PC-9 (cell line): ENCODE measurements at regions not wholly inside any gene's neighbourhood (a gene's known extent, or its start where the extent isn't known, plus 50 kb on each side); places are given as distances from the start of the nearest gene placed in this dataset.

ENCODE experiments used
- EZH2 ChIP-seq: fragments of 200-600 bp; sonication (generic); IDR thresholded peaks from 2 replicates; pipeline ENCODE4 v1.8.0; 2017; ENCODE audit warnings: antibody characterized with exemption, low read depth
- TF ChIP-seq, protein P1 (sequence below): fragments of 200-600 bp; sonication (generic); conservative IDR thresholded peaks from 2 replicates; pipeline ENCODE4 v1.6.1; 2017; ENCODE audit warnings: mixed run types, antibody characterized with exemption, mild to moderate bottlenecking, moderate library complexity

DNA sequence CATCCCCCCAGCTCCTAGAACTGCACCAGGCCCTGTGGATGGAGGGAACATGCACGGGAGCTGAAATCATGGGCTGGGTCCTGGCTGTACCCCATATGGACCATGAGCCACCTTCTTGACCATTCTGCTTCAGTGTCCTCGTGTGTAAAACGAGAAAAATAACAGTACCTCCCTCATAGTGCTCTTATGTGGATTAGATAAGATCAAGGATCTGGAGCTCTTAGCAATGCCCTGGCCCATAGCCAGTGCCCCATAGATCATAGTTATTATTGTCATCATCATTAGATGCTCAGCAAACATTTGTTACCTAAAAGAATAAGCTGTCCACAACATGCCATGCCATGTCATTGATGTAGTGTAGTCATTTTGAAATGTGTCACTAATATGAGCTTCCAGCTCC lies 71.3 kb downstream of the SYNE3 start:
- TF ChIP-seq, protein P1, sequence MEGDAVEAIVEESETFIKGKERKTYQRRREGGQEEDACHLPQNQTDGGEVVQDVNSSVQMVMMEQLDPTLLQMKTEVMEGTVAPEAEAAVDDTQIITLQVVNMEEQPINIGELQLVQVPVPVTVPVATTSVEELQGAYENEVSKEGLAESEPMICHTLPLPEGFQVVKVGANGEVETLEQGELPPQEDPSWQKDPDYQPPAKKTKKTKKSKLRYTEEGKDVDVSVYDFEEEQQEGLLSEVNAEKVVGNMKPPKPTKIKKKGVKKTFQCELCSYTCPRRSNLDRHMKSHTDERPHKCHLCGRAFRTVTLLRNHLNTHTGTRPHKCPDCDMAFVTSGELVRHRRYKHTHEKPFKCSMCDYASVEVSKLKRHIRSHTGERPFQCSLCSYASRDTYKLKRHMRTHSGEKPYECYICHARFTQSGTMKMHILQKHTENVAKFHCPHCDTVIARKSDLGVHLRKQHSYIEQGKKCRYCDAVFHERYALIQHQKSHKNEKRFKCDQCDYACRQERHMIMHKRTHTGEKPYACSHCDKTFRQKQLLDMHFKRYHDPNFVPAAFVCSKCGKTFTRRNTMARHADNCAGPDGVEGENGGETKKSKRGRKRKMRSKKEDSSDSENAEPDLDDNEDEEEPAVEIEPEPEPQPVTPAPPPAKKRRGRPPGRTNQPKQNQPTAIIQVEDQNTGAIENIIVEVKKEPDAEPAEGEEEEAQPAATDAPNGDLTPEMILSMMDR, result no peak
- TF ChIP-seq EZH2, result no peak
